ENCODE measurements at regions not wholly inside any gene's neighbourhood (a gene's known extent, or its start where the extent isn't known, plus 50 kb on each side); places are given as distances from the start of the nearest gene placed in this dataset.

DNA sequence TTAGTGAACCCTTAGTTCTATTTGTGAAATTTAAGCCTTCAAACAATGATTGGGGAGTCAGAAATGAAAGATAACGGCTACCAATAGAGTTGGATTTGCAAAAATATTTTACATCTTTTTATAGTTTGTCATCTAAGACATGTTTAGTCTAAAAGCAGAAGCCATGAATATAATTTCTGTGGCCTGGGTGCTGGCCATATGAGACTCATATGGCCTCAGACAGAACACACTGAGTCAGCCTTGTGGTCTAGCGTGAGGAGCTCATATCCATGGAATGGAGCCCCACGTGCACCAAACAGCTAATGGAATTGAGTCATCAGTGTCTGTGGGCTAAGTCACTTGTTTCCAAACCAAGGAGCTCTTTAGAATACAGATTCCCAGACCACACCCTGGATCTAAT lies 240.7 kb upstream of the NREP start:
- H3K9me3 ChIP-seq (replicated peaks in 1 of 2; ENCODE audit: control insufficient read depth in 2 of 2, insufficient read depth in 1 of 2, low read depth in 1 of 2, low read length in 2 of 2): no peaks in the 10 kb centered on the region
- H3K4me3 ChIP-seq (ENCODE audit: low read length in 2 of 2): no peak overlapping the region
- no peak overlapping the region for H3K27ac ChIP-seq (replicated peaks; ENCODE audit: low read length)
- H3K14ac ChIP-seq (ENCODE audit: low read length): no peak overlapping the region
- no peak overlapping the region for H4K91ac ChIP-seq (ENCODE audit: low read depth, low read length, poor library complexity)
- whole genome bisulfite sequencing, 2 donors (ENCODE audit: extremely low coverage in 2 of 2, insufficient read length in 2 of 2, insufficient replicate concordance in 1 of 2): no CpG with 5 or more reads among the region's 3 CpGs
- no peak overlapping the region for H3K18ac ChIP-seq (ENCODE audit: low read length)
- no peak overlapping the region for H2BK5ac ChIP-seq (ENCODE audit: low read length)
- H3K36me3 ChIP-seq (replicated peaks in 1 of 2; ENCODE audit: control insufficient read depth in 2 of 2, insufficient read depth in 2 of 2, low read length in 2 of 2): no peaks in the 10 kb centered on the region
- no peak for DNase-seq (ENCODE audit: low spot score)
- H2AK5ac ChIP-seq (ENCODE audit: low read depth, low read length): no peak overlapping the region
- no peaks in the 10 kb centered on the region for H3K4me1 ChIP-seq (ENCODE audit: control insufficient read depth in 2 of 2, insufficient read depth in 1 of 2, low read depth in 1 of 2, low read length in 2 of 2)
- H3K4ac ChIP-seq (ENCODE audit: low read length): no peak overlapping the region
- H3K23ac ChIP-seq (ENCODE audit: low read depth, low read length, poor library complexity): no peak overlapping the region
- no peak overlapping the region for H3K4me2 ChIP-seq (ENCODE audit: insufficient read depth, low read length, poor library complexity, severe bottlenecking)
- H3K9ac ChIP-seq (ENCODE audit: low read depth, low read length, poor library complexity): no peak overlapping the region
- H3K79me1 ChIP-seq (ENCODE audit: low read depth, low read length): no peaks in the 10 kb centered on the region
- no peak overlapping the region for H4K8ac ChIP-seq (ENCODE audit: low read depth, low read length)
- H2BK12ac ChIP-seq (ENCODE audit: low read length): no peak overlapping the region
- no peaks in the 10 kb centered on the region for H3K27me3 ChIP-seq (ENCODE audit: control insufficient read depth in 3 of 3, insufficient read depth in 3 of 3, low read depth in 1 of 3, low read length in 3 of 3)
- H2BK120ac ChIP-seq (ENCODE audit: low read depth, low read length): no peak overlapping the region
- H2BK15ac ChIP-seq (ENCODE audit: low read length): no peak overlapping the region
- no peak overlapping the region for H2AFZ ChIP-seq (ENCODE audit: low read length)

DNA sequence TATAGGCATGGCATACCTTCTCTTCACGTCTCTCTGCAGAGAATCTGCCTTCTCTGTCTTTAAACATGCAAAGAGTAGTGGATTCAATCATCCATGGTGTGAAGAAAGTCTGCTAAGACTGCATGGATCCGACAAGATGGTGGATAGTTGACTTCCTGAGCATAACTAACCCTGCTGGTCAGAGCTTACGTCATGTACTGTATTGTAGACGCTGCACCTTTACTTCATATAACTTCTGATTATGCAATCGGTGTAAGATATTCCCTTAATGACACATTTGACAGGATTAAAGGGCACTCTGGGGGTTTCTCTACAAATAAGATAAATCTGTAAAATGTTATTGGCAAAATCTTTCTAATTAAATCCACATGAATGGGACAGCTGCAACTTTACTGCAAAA lies 240.3 kb upstream of the NREP start:
- no peaks in the 10 kb centered on the region for H3K79me1 ChIP-seq (ENCODE audit: low read depth, low read length)
- peak overlapping the region; percentile 55 for H2AFZ ChIP-seq (ENCODE audit: low read length)
- H3K9me3 ChIP-seq (replicated peaks in 1 of 2; ENCODE audit: control insufficient read depth in 2 of 2, insufficient read depth in 1 of 2, low read depth in 1 of 2, low read length in 2 of 2): no peaks in the 10 kb centered on the region
- H2BK5ac ChIP-seq (ENCODE audit: low read length): no peak overlapping the region
- no peak overlapping the region for H2BK120ac ChIP-seq (ENCODE audit: low read depth, low read length)
- H3K9ac ChIP-seq (ENCODE audit: low read depth, low read length, poor library complexity): no peak overlapping the region
- no CpG with 5 or more reads among the region's 5 CpGs for WGBS, 2 donors (ENCODE audit: extremely low coverage in 2 of 2, insufficient read length in 2 of 2, insufficient replicate concordance in 1 of 2)
- no peak overlapping the region for H3K27ac ChIP-seq (replicated peaks; ENCODE audit: low read length)
- no peak overlapping the region for H3K23ac ChIP-seq (ENCODE audit: low read depth, low read length, poor library complexity)
- H3K4ac ChIP-seq (ENCODE audit: low read length): no peak overlapping the region
- H3K4me3 ChIP-seq (ENCODE audit: low read length in 2 of 2): no peak overlapping the region
- H3K36me3 ChIP-seq (replicated peaks in 1 of 2; ENCODE audit: control insufficient read depth in 2 of 2, insufficient read depth in 2 of 2, low read length in 2 of 2): no peaks in the 10 kb centered on the region
- no peak overlapping the region for H4K91ac ChIP-seq (ENCODE audit: low read depth, low read length, poor library complexity)
- H3K14ac ChIP-seq (ENCODE audit: low read length): no peak overlapping the region
- no peak overlapping the region for H2AK5ac ChIP-seq (ENCODE audit: low read depth, low read length)
- H4K8ac ChIP-seq (ENCODE audit: low read depth, low read length): no peak overlapping the region
- H2BK12ac ChIP-seq (ENCODE audit: low read length): no peak overlapping the region
- H3K4me1 ChIP-seq (ENCODE audit: control insufficient read depth in 2 of 2, insufficient read depth in 1 of 2, low read depth in 1 of 2, low read length in 2 of 2): no peaks in the 10 kb centered on the region
- H3K4me2 ChIP-seq (ENCODE audit: insufficient read depth, low read length, poor library complexity, severe bottlenecking): no peak overlapping the region
- no peaks in the 10 kb centered on the region for H3K27me3 ChIP-seq (ENCODE audit: control insufficient read depth in 3 of 3, insufficient read depth in 3 of 3, low read depth in 1 of 3, low read length in 3 of 3)
- no peak overlapping the region for H2BK15ac ChIP-seq (ENCODE audit: low read length)
- H3K18ac ChIP-seq (ENCODE audit: low read length): no peak overlapping the region
- no peak for DNase-seq (ENCODE audit: low spot score)

DNA sequence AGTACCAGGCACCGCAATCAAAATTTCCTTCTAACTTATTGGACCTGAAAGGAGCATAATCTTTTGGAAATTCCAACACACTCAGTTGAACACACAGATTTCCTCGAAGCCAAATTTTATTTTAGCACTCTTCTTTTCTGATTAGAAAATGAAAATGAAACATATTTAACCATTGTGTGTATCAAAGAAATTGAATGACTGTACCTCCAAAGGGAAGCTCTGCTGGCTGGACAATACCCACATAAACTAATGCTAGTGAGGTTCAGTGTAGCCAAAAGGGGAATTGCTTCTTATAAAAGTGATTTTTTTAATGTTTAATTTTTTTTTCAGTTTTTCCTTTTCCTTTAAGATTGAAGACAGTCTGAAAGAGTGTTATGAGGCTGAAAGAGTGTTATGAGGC lies 239.6 kb upstream of the NREP start:
- no peaks in the 10 kb centered on the region for H3K79me1 ChIP-seq (ENCODE audit: low read depth, low read length)
- H3K18ac ChIP-seq (ENCODE audit: low read length): no peak overlapping the region
- H3K4me2 ChIP-seq (ENCODE audit: insufficient read depth, low read length, poor library complexity, severe bottlenecking): no peak overlapping the region
- H3K14ac ChIP-seq (ENCODE audit: low read length): no peak overlapping the region
- H2AFZ ChIP-seq (ENCODE audit: low read length): peak overlapping the region; percentile 55
- no peak overlapping the region for H3K27ac ChIP-seq (replicated peaks; ENCODE audit: low read length)
- H3K27me3 ChIP-seq (ENCODE audit: control insufficient read depth in 3 of 3, insufficient read depth in 3 of 3, low read depth in 1 of 3, low read length in 3 of 3): no peaks in the 10 kb centered on the region
- no peak overlapping the region for H2BK5ac ChIP-seq (ENCODE audit: low read length)
- no peak overlapping the region for H3K4me3 ChIP-seq (ENCODE audit: low read length in 2 of 2)
- no peaks in the 10 kb centered on the region for H3K36me3 ChIP-seq (replicated peaks in 1 of 2; ENCODE audit: control insufficient read depth in 2 of 2, insufficient read depth in 2 of 2, low read length in 2 of 2)
- H3K9me3 ChIP-seq (replicated peaks in 1 of 2; ENCODE audit: control insufficient read depth in 2 of 2, insufficient read depth in 1 of 2, low read depth in 1 of 2, low read length in 2 of 2): no peaks in the 10 kb centered on the region
- no peak overlapping the region for H2BK120ac ChIP-seq (ENCODE audit: low read depth, low read length)
- no peak overlapping the region for H4K91ac ChIP-seq (ENCODE audit: low read depth, low read length, poor library complexity)
- no peak overlapping the region for H3K9ac ChIP-seq (ENCODE audit: low read depth, low read length, poor library complexity)
- no peak overlapping the region for H3K23ac ChIP-seq (ENCODE audit: low read depth, low read length, poor library complexity)
- DNase-seq (ENCODE audit: low spot score): no peak
- H4K8ac ChIP-seq (ENCODE audit: low read depth, low read length): no peak overlapping the region
- no CpG with 5 or more reads among the region's 2 CpGs for WGBS, 2 donors (ENCODE audit: extremely low coverage in 2 of 2, insufficient read length in 2 of 2, insufficient replicate concordance in 1 of 2)
- no peak overlapping the region for H2BK12ac ChIP-seq (ENCODE audit: low read length)
- no peak overlapping the region for H3K4ac ChIP-seq (ENCODE audit: low read length)
- no peak overlapping the region for H2AK5ac ChIP-seq (ENCODE audit: low read depth, low read length)
- no peaks in the 10 kb centered on the region for H3K4me1 ChIP-seq (ENCODE audit: control insufficient read depth in 2 of 2, insufficient read depth in 1 of 2, low read depth in 1 of 2, low read length in 2 of 2)
- H2BK15ac ChIP-seq (ENCODE audit: low read length): no peak overlapping the region

DNA sequence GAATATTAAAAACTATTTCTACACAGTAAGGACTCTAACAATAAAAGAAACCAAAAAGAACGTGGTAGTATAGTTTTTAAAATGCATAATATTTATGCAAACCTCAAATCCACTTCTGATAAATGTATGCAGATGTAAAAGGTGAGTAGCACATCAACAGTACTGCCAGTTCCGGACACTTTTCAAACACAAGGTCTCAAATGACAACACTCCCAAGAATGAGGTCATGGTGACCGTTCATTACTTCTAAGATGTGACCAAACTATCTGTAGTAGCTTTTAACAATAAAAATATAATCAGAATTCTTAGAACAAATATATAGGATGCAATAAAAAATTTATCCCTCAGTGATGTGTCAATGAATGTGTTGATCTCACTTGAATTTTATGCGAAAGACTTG lies 238.7 kb upstream of the NREP start:
- H3K9ac ChIP-seq (ENCODE audit: low read depth, low read length, poor library complexity): no peak overlapping the region
- H3K4ac ChIP-seq (ENCODE audit: low read length): no peak overlapping the region
- H3K27me3 ChIP-seq (ENCODE audit: control insufficient read depth in 3 of 3, insufficient read depth in 3 of 3, low read depth in 1 of 3, low read length in 3 of 3): no peaks in the 10 kb centered on the region
- no peak overlapping the region for H4K8ac ChIP-seq (ENCODE audit: low read depth, low read length)
- H2BK12ac ChIP-seq (ENCODE audit: low read length): no peak overlapping the region
- no peak overlapping the region for H3K4me2 ChIP-seq (ENCODE audit: insufficient read depth, low read length, poor library complexity, severe bottlenecking)
- H2BK15ac ChIP-seq (ENCODE audit: low read length): no peak overlapping the region
- H2AK5ac ChIP-seq (ENCODE audit: low read depth, low read length): no peak overlapping the region
- H3K23ac ChIP-seq (ENCODE audit: low read depth, low read length, poor library complexity): no peak overlapping the region
- H2AFZ ChIP-seq (ENCODE audit: low read length): no peak overlapping the region
- no peak overlapping the region for H2BK5ac ChIP-seq (ENCODE audit: low read length)
- H3K4me3 ChIP-seq (ENCODE audit: low read length in 2 of 2): no peak overlapping the region
- no CpG with 5 or more reads among the region's 4 CpGs for WGBS, 2 donors (ENCODE audit: extremely low coverage in 2 of 2, insufficient read length in 2 of 2, insufficient replicate concordance in 1 of 2)
- H3K27ac ChIP-seq (replicated peaks; ENCODE audit: low read length): no peak overlapping the region
- H3K9me3 ChIP-seq (replicated peaks in 1 of 2; ENCODE audit: control insufficient read depth in 2 of 2, insufficient read depth in 1 of 2, low read depth in 1 of 2, low read length in 2 of 2): no peaks in the 10 kb centered on the region
- H3K79me1 ChIP-seq (ENCODE audit: low read depth, low read length): no peaks in the 10 kb centered on the region
- no peak overlapping the region for H2BK120ac ChIP-seq (ENCODE audit: low read depth, low read length)
- H3K14ac ChIP-seq (ENCODE audit: low read length): no peak overlapping the region
- no peaks in the 10 kb centered on the region for H3K36me3 ChIP-seq (replicated peaks in 1 of 2; ENCODE audit: control insufficient read depth in 2 of 2, insufficient read depth in 2 of 2, low read length in 2 of 2)
- no peak overlapping the region for H4K91ac ChIP-seq (ENCODE audit: low read depth, low read length, poor library complexity)
- H3K4me1 ChIP-seq (ENCODE audit: control insufficient read depth in 2 of 2, insufficient read depth in 1 of 2, low read depth in 1 of 2, low read length in 2 of 2): no peaks in the 10 kb centered on the region
- DNase-seq (ENCODE audit: low spot score): no peak
- H3K18ac ChIP-seq (ENCODE audit: low read length): no peak overlapping the region
